Endothelial cell of umbilical vein (primary cell): ENCODE measurements at regions not wholly inside any gene's neighbourhood (a gene's known extent, or its start where the extent isn't known, plus 50 kb on each side); places are given as distances from the start of the nearest gene placed in this dataset.

ENCODE experiments used
- BruUV-seq: library from RNA; stranded (reverse); fragments of 400-500 nt; replicated peaks from 2 replicates; lab custom pipeline; 2021; lab: Mats Ljungman, UMichigan
- CTCF ChIA-PET: fragments of 300-600, 350-600 bp; sonication (Branson Sonifier 250); formaldehyde crosslinking; loops from one replicate; lab custom pipeline; 2021; ENCODE audit warnings: antibody characterized with exemption, inconsistent platforms; lab: Charles Lee
- POLR2A ChIA-PET: fragments of 300-600, 350-600 bp; sonication (Branson Sonifier 250); formaldehyde crosslinking; loops from one replicate; lab custom pipeline; 2021; ENCODE audit warnings: antibody characterized with exemption, inconsistent platforms; lab: Charles Lee
- DNase-seq: peaks from one replicate; pipeline ENCODE4 v3.0.0-alpha.2; 2011; ENCODE audit warnings: low read depth, low spot score
- FAIRE-seq: peaks from 2 replicates; lab custom pipeline; 2011; peaks lifted over from hg19 to GRCh38; lab: Jason Lieb, UNC
- H2AFZ ChIP-seq: 2 replicates; pipeline ENCODE4 v1.6.0; 2012; ENCODE audit warnings: low read depth, low read length, control low read depth, inconsistent platforms
- H3K27ac ChIP-seq: 2 replicates; pipeline ENCODE4 v1.5.1; 2011; ENCODE audit warnings: low read depth, mild to moderate bottlenecking, control low read depth, low read length, moderate library complexity; ENCODE audit not compliant: insufficient read depth
- H3K27me3 ChIP-seq, 2 experiments: 2 replicates each; pipeline versions ENCODE4 v1.6.0 to v1.6.1; 2011; ENCODE audit warnings: low read length in 2 of 2, mixed read lengths in 1 of 2; ENCODE audit not compliant: control insufficient read depth in 2 of 2, insufficient read depth in 2 of 2
- H3K36me3 ChIP-seq, 2 experiments: 2 replicates in 1 of 2; 3 replicates in 1 of 2; pipeline ENCODE4 v1.5.1; 2011; ENCODE audit warnings: low read length in 2 of 2, mild to moderate bottlenecking in 1 of 2, moderate library complexity in 1 of 2; ENCODE audit not compliant: control insufficient read depth in 2 of 2, insufficient read depth in 2 of 2; ENCODE audit errors: extremely low read depth in 1 of 2
- H3K4me1 ChIP-seq: 3 replicates; pipeline ENCODE4 v1.5.1; 2011; ENCODE audit warnings: mild to moderate bottlenecking, low read length; ENCODE audit not compliant: control insufficient read depth, insufficient read depth; ENCODE audit errors: extremely low read depth
- H3K4me2 ChIP-seq: 2 replicates; pipeline ENCODE4 v1.6.1; 2011; ENCODE audit warnings: low read length, control low read depth, mixed read lengths; ENCODE audit not compliant: insufficient read depth
- H3K4me3 ChIP-seq, 3 experiments: fragments of 200-600 bp in 1 of 3; sonication (generic), shearing (Covaris generic) in 1 of 3; replicated peaks in 1 of 3; 2 replicates each; pipeline ENCODE4 v1.5.1; 2011 to 2016; ENCODE audit warnings: control low read depth in 3 of 3, low read length in 3 of 3, mild to moderate bottlenecking in 2 of 3, inconsistent platforms in 1 of 3, low read depth in 1 of 3, moderate library complexity in 1 of 3; ENCODE audit not compliant: insufficient read depth in 1 of 3
- H3K79me2 ChIP-seq: 2 replicates; pipeline ENCODE4 v1.6.0; 2012; ENCODE audit warnings: low read length, inconsistent platforms; ENCODE audit not compliant: control insufficient read depth, insufficient read depth
- H3K9ac ChIP-seq: replicated peaks from 2 replicates; pipeline ENCODE3; 2011; ENCODE audit warnings: low read length, control low read depth; ENCODE audit not compliant: insufficient read depth; ENCODE audit errors: extremely low read depth
- H3K9me1 ChIP-seq: replicated peaks from 3 replicates; pipeline ENCODE4 v1.6.0; 2011; ENCODE audit warnings: mild to moderate bottlenecking, low read length; ENCODE audit not compliant: control insufficient read depth, insufficient read depth; ENCODE audit errors: extremely low read depth
- H3K9me3 ChIP-seq: replicated peaks from 2 replicates; pipeline ENCODE4 v1.5.1; 2012; ENCODE audit warnings: low read length, inconsistent platforms; ENCODE audit not compliant: control insufficient read depth, insufficient read depth
- H4K20me1 ChIP-seq: replicated peaks from 2 replicates; pipeline ENCODE3; 2011; ENCODE audit warnings: mild to moderate bottlenecking, low read length; ENCODE audit not compliant: control insufficient read depth, insufficient read depth; ENCODE audit errors: extremely low read depth
- CTCF ChIP-seq, 2 donors: IDR thresholded peaks; 1 replicate in 1 of 2; 2 replicates in 1 of 2; pipeline ENCODE4 v1.5.1; 2011; ENCODE audit warnings: low read length in 2 of 2, mild to moderate bottlenecking in 2 of 2, moderate library complexity in 2 of 2, control low read depth in 1 of 2, inconsistent platforms in 1 of 2, low read depth in 1 of 2; ENCODE audit not compliant: insufficient read depth in 1 of 2; ENCODE audit errors: extremely low read depth in 1 of 2
- EZH2 ChIP-seq: IDR thresholded peaks from 2 replicates; pipeline ENCODE4 v1.6.1; 2012; ENCODE audit warnings: borderline replicate concordance, low read depth, mild to moderate bottlenecking, moderate library complexity, low read length, inconsistent platforms; ENCODE audit not compliant: severe bottlenecking
- FOS ChIP-seq: IDR thresholded peaks from 2 replicates; pipeline ENCODE4 v1.6.1; 2011; ENCODE audit warnings: mild to moderate bottlenecking, low read length, moderate library complexity, borderline replicate concordance; ENCODE audit not compliant: insufficient read depth
- GATA2 ChIP-seq: IDR thresholded peaks from 2 replicates; pipeline ENCODE4 v1.7.0; 2011; ENCODE audit warnings: low read depth, mild to moderate bottlenecking, moderate library complexity, mixed read lengths, low read length; ENCODE audit not compliant: insufficient read length, insufficient read depth
- JUN ChIP-seq: IDR thresholded peaks from 2 replicates; pipeline ENCODE4 v1.6.1; 2011; ENCODE audit warnings: borderline replicate concordance, low read depth; ENCODE audit not compliant: insufficient read length, insufficient read depth
- MAX ChIP-seq: IDR thresholded peaks from 2 replicates; pipeline ENCODE4 v1.6.1; 2011; ENCODE audit not compliant: insufficient read depth, insufficient read length
- MYC ChIP-seq: IDR thresholded peaks from one replicate; pipeline ENCODE4 v1.6.1; 2011; ENCODE audit warnings: mild to moderate bottlenecking, low read depth, low read length
- POLR2A ChIP-seq: IDR thresholded peaks from 2 replicates; pipeline ENCODE4 v1.6.1; 2012; ENCODE audit warnings: low read depth, mild to moderate bottlenecking, control low read depth, low read length
- POLR2AphosphoS5 ChIP-seq: IDR thresholded peaks from 2 replicates; pipeline ENCODE4 v1.6.1; 2012; ENCODE audit warnings: low read depth, mild to moderate bottlenecking, control low read depth, low read length, moderate library complexity; ENCODE audit not compliant: insufficient read depth
- dilution Hi-C: fragments of 300-500 bp; cut with MboI; formaldehyde crosslinking; loops from one replicate; pipeline ENCODE4 v1.15.0; 2019; ENCODE audit warnings: low sequenced_read_pairs; ENCODE audit not compliant: extremely low pct_ligation_motif_present
- intact Hi-C: fragments of 100-400 bp; cut with micrococcal nuclease; formaldehyde crosslinking; loops from one replicate; pipeline ENCODE4 v1.10.0; 2022

GRCh38 chr4:14564281-14564680 lies 438.0 kb upstream of the CPEB2 start:
- CTCF ChIA-PET = no interaction called here
- H3K9me3 ChIP-seq = no peaks in the 10 kb centered on the region
- BruUV-seq = no TSS peak
- H3K4me2 ChIP-seq = no peak overlapping the region
- POLR2A ChIA-PET = no interaction called here
- no peak for FAIRE-seq
- H2AFZ ChIP-seq = no peak overlapping the region
- H3K9ac ChIP-seq = no peak overlapping the region
- no peaks in the 10 kb centered on the region for H3K9me1 ChIP-seq
- no peaks in the 10 kb centered on the region for H3K27me3 ChIP-seq
- no peaks in the 10 kb centered on the region for H3K4me1 ChIP-seq
- H3K79me2 ChIP-seq = no peaks in the 10 kb centered on the region
- intact Hi-C loops = no loop called here
- no peak overlapping the region for H3K27ac ChIP-seq
- TF ChIP-seq FOS (no peak), POLR2AphosphoS5 (no peak), CTCF (IDR thresholded peaks at IDR 0.05; ENCODE audit: extremely low read depth in 1 of 2, insufficient read depth in 1 of 2, low read depth in 1 of 2, low read length in 2 of 2) (no peak), JUN (no peak), MYC (no peak), POLR2A (no peak), EZH2 (no peak), MAX (no peak), GATA2 (no peak)
- no peaks in the 10 kb centered on the region for H3K36me3 ChIP-seq
- H3K4me3 ChIP-seq = no peak overlapping the region
- no peaks in the 10 kb centered on the region for H4K20me1 ChIP-seq
- dilution Hi-C loops = no loop called here
- no peak for DNase-seq
